Endodermal cell (in vitro differentiated cells): ENCODE measurements at regions not wholly inside any gene's neighbourhood (a gene's known extent, or its start where the extent isn't known, plus 50 kb on each side); places are given as distances from the start of the nearest gene placed in this dataset.

ENCODE experiments used
- DNase-seq: peaks from one replicate; pipeline ENCODE4 v3.0.0-alpha.2; 2017
- H3K27ac ChIP-seq: 2 replicates; pipeline ENCODE4 v1.5.1; 2013; ENCODE audit warnings: mild to moderate bottlenecking, low read depth, low read length, moderate library complexity
- H3K27me3 ChIP-seq: 2 replicates; pipeline ENCODE4 v1.6.1; 2013; ENCODE audit warnings: mild to moderate bottlenecking, low read length, moderate library complexity; ENCODE audit not compliant: insufficient read depth, control insufficient read depth, poor library complexity, severe bottlenecking
- H3K36me3 ChIP-seq: 2 replicates; pipeline ENCODE4 v1.7.0; 2013; ENCODE audit warnings: mild to moderate bottlenecking, low read length, moderate library complexity; ENCODE audit not compliant: control insufficient read depth, insufficient read depth
- H3K4me1 ChIP-seq: one replicate; pipeline ENCODE4 v1.7.0; 2013; ENCODE audit warnings: low read length; ENCODE audit not compliant: control insufficient read depth, insufficient read depth
- H3K4me3 ChIP-seq: 2 replicates; pipeline ENCODE4 v1.5.1; 2013; ENCODE audit warnings: mild to moderate bottlenecking, low read length, moderate library complexity
- H3K9ac ChIP-seq: 2 replicates; pipeline ENCODE4 v1.6.1; 2013; ENCODE audit warnings: mild to moderate bottlenecking, low read length, moderate library complexity; ENCODE audit not compliant: poor library complexity, severe bottlenecking; ENCODE audit errors: extremely low read depth
- H3K9me3 ChIP-seq: 2 replicates; pipeline ENCODE4 v1.6.1; 2013; ENCODE audit warnings: mild to moderate bottlenecking, low read length, moderate library complexity; ENCODE audit not compliant: control insufficient read depth
- H3K27ac Mint-ChIP-seq: 2 replicates; pipeline ENCODE4 v1.8.0; 2020; ENCODE audit warnings: mixed read lengths
- H3K27me3 Mint-ChIP-seq: 2 replicates; pipeline ENCODE4 v1.8.0; 2021; ENCODE audit warnings: mild to moderate bottlenecking, mixed read lengths; ENCODE audit not compliant: insufficient read depth
- H3K36me3 Mint-ChIP-seq: 2 replicates; pipeline ENCODE4 v1.8.0; 2020; ENCODE audit warnings: low read depth, mixed read lengths
- H3K4me1 Mint-ChIP-seq: 2 replicates; pipeline ENCODE4 v1.8.0; 2020; ENCODE audit warnings: mixed read lengths
- H3K4me3 Mint-ChIP-seq: 2 replicates; pipeline ENCODE4 v1.8.0; 2020; ENCODE audit warnings: mild to moderate bottlenecking, moderate library complexity, mixed read lengths
- H3K9me3 Mint-ChIP-seq: 2 replicates; pipeline ENCODE4 v1.8.0; 2020; ENCODE audit warnings: mild to moderate bottlenecking, mixed read lengths
- WGBS, 2 experiments: methylation state at CpG; one replicate each; pipeline versions ENCODE4 v1.1.5 to v1.1.7; 2013; ENCODE audit warnings: missing lambda C conversion rate in 2 of 2, mixed read lengths in 1 of 2; ENCODE audit not compliant: insufficient coverage in 1 of 2, insufficient read length in 1 of 2; 5-methylcytosine and 5-hydroxymethylcytosine counted together
- TF ChIP-seq, protein P1 (sequence below): fragments of 200-600 bp; sonication (generic); conservative IDR thresholded peaks from 2 replicates; pipeline ENCODE4 v1.5.0; 2021; ENCODE audit warnings: antibody characterized with exemption, mild to moderate bottlenecking

DNA sequence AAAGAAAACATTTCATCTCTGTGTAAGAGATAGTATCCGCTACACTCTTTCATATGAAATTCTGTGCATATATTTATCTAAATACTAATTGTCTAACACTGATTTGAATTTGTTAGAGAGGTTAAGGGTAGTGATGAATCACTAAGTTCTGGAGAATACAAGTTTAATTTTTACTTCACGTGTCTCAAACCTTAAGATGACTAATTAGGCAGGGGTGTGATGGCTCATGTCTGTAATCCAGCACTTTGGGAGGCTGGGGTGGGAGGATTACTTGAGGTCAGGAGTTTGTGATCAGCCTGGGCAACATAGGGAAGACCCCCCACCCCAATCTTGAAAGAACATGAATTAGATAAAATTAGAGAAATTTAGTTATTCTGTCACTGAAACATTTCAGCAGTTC, 2241.9 kb downstream of the PCDH7 start:
- Mint-ChIP-seq H3K36me3 (no peaks in the 10 kb centered on the region), H3K4me1 (no peaks in the 10 kb centered on the region), H3K27ac (no peak overlapping the region), H3K4me3 (no peak overlapping the region), H3K27me3 (no peaks in the 10 kb centered on the region), H3K9me3 (no peaks in the 10 kb centered on the region)
- Histone ChIP-seq H3K27ac (no peak overlapping the region), H3K36me3 (no peaks in the 10 kb centered on the region), H3K9me3 (no peaks in the 10 kb centered on the region), H3K4me3 (no peak overlapping the region), H3K9ac (no peak overlapping the region), H3K27me3 (no peaks in the 10 kb centered on the region), H3K4me1 (no peaks in the 10 kb centered on the region)
- DNase-seq: no peak
- TF ChIP-seq, protein P1, sequence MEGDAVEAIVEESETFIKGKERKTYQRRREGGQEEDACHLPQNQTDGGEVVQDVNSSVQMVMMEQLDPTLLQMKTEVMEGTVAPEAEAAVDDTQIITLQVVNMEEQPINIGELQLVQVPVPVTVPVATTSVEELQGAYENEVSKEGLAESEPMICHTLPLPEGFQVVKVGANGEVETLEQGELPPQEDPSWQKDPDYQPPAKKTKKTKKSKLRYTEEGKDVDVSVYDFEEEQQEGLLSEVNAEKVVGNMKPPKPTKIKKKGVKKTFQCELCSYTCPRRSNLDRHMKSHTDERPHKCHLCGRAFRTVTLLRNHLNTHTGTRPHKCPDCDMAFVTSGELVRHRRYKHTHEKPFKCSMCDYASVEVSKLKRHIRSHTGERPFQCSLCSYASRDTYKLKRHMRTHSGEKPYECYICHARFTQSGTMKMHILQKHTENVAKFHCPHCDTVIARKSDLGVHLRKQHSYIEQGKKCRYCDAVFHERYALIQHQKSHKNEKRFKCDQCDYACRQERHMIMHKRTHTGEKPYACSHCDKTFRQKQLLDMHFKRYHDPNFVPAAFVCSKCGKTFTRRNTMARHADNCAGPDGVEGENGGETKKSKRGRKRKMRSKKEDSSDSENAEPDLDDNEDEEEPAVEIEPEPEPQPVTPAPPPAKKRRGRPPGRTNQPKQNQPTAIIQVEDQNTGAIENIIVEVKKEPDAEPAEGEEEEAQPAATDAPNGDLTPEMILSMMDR: no peak
- WGBS, 2 experiments: 89 to 100% methylated on average over 1 of the region's 2 CpGs

DNA sequence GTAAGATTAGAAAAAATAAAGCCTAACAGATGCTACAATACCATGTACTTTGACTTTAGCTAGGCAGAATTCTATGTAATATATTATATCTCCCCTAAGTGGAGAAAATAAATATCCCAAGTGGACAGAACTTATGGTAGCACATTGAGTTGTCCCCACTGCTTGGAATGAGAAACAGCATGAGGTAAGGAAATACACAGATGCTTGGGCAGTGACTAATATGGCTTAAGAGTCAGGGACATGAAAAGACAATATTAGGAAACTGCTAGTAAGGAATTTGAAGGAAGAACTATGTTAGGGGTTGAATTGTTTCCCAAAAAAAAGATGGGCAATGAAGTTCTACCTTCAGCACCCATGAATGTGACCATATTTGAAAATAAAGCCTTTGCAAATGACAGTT, 2265.1 kb downstream of the PCDH7 start:
- Mint-ChIP-seq H3K9me3 (no peaks in the 10 kb centered on the region), H3K27me3 (no peaks in the 10 kb centered on the region), H3K27ac (no peak overlapping the region), H3K36me3 (no peaks in the 10 kb centered on the region), H3K4me3 (no peak overlapping the region), H3K4me1 (peaks cover 5% of the 10 kb centered on the region)
- Histone ChIP-seq H3K9me3 (no peaks in the 10 kb centered on the region), H3K4me1 (peaks cover 2% of the 10 kb centered on the region), H3K27ac (no peak overlapping the region), H3K36me3 (no peaks in the 10 kb centered on the region), H3K27me3 (no peaks in the 10 kb centered on the region), H3K9ac (no peak overlapping the region), H3K4me3 (no peak overlapping the region)
- DNase-seq: no peak
- TF ChIP-seq, protein P1: no peak

DNA sequence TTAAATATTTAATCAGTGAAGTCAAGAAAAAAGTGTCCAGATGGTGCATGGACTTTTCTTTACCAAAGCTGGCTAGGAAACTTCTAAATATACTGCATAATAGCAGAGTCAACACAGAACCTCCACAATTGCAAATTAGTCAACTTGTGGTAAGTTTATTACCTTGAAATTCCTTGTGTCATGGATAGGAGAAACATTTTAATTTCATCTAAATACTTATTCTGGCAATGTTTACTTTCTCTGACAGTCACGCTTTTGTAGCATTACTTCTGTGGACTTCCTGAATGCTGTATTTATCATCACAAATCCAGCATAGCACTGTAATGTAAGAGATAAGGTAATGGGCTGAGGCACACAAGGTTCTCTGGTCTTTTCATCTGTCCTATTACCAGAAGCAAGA, 2266.1 kb downstream of the PCDH7 start:
- Histone ChIP-seq H3K4me3 (no peak overlapping the region), H3K4me1 (peaks cover 2% of the 10 kb centered on the region), H3K36me3 (no peaks in the 10 kb centered on the region), H3K9me3 (no peaks in the 10 kb centered on the region), H3K27me3 (no peaks in the 10 kb centered on the region), H3K9ac (no peak overlapping the region), H3K27ac (no peak overlapping the region)
- no peak overlapping the region for H3K27ac Mint-ChIP-seq
- DNase-seq: no peak
- TF ChIP-seq, protein P1: no peak
- WGBS, 2 experiments: 100% methylated on average over 1 of the region's 1 CpG
- no peaks in the 10 kb centered on the region for H3K36me3 Mint-ChIP-seq
- H3K27me3 Mint-ChIP-seq: no peaks in the 10 kb centered on the region
- H3K9me3 Mint-ChIP-seq: no peaks in the 10 kb centered on the region
- no peak overlapping the region for H3K4me3 Mint-ChIP-seq
- peaks cover 5% of the 10 kb centered on the region for H3K4me1 Mint-ChIP-seq
